Upper lobe of right lung (tissue), 1 donor: ENCODE measurements at regions not wholly inside any gene's neighbourhood (a gene's known extent, or its start where the extent isn't known, plus 50 kb on each side); places are given as distances from the start of the nearest gene placed in this dataset.

Experiments
- ATAC-seq: fragments of 200-7000 bp; cut with Tn5 transposase; one replicate; pipeline ENCODE4 v1.9.1; 2020; ENCODE audit warnings: mild to moderate bottlenecking, moderate library complexity
- DNase-seq: peaks from one replicate; pipeline ENCODE4 v3.0.0-alpha.2; 2020
- H3K27ac ChIP-seq: fragments of 200-600 bp; one replicate; pipeline ENCODE4 v1.8.0; 2022
- H3K27me3 ChIP-seq: fragments of 200-600 bp; one replicate; pipeline ENCODE4 v1.8.0; 2022; ENCODE audit warnings: mild to moderate bottlenecking
- H3K36me3 ChIP-seq: fragments of 200-600 bp; one replicate; pipeline ENCODE4 v1.8.0; 2022
- H3K4me1 ChIP-seq: fragments of 200-600 bp; one replicate; pipeline ENCODE4 v1.8.0; 2022
- H3K4me3 ChIP-seq: fragments of 200-600 bp; one replicate; pipeline ENCODE4 v1.8.0; 2022; ENCODE audit warnings: mild to moderate bottlenecking
- H3K9me3 ChIP-seq: fragments of 200-600 bp; one replicate; pipeline ENCODE4 v1.8.0; 2022
- intact Hi-C: fragments of 100-400 bp; cut with DNase I; formaldehyde crosslinking; loops from one replicate; pipeline ENCODE4 v1.11.0; 2022
- TF ChIP-seq, protein P1 (sequence below): fragments of 200-600 bp; IDR thresholded peaks from one replicate; pipeline ENCODE4 v1.8.0; 2022; ENCODE audit warnings: antibody characterized with exemption
- donor health status: DM: no; HTN: yes; CAD: no; lungs with severe emphysema.

DNA sequence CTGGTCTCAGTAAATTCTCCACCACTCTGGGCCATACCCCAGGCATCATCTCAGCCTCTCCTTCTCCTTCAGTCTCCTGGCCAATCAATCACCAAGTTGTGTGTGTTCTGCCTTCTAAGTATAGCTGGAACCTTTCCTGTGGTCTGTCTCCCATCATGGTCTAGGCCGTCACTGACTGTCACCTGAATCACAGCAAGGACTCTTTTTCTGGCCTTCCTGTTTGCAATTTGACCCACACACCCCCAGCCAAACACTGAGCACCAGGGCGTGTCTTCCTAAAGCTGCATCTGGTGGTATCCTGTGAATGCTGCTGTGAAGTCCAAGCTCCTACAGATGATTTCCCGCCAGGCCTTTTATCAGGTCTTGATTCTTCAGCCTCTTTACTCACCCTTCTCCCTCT, 52.6 kb upstream of the PRELID3B start:
- Histone ChIP-seq H3K4me3 (no peak overlapping the region), H3K9me3 (no peaks in the 10 kb centered on the region), H3K27me3 (no peaks in the 10 kb centered on the region), H3K36me3 (no peaks in the 10 kb centered on the region), H3K4me1 (no peaks in the 10 kb centered on the region), H3K27ac (no peak overlapping the region)
- intact Hi-C loops: no loop called here
- ATAC-seq (no peak), DNase-seq (no peak)
- TF ChIP-seq, protein P1, sequence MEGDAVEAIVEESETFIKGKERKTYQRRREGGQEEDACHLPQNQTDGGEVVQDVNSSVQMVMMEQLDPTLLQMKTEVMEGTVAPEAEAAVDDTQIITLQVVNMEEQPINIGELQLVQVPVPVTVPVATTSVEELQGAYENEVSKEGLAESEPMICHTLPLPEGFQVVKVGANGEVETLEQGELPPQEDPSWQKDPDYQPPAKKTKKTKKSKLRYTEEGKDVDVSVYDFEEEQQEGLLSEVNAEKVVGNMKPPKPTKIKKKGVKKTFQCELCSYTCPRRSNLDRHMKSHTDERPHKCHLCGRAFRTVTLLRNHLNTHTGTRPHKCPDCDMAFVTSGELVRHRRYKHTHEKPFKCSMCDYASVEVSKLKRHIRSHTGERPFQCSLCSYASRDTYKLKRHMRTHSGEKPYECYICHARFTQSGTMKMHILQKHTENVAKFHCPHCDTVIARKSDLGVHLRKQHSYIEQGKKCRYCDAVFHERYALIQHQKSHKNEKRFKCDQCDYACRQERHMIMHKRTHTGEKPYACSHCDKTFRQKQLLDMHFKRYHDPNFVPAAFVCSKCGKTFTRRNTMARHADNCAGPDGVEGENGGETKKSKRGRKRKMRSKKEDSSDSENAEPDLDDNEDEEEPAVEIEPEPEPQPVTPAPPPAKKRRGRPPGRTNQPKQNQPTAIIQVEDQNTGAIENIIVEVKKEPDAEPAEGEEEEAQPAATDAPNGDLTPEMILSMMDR: no peak

DNA sequence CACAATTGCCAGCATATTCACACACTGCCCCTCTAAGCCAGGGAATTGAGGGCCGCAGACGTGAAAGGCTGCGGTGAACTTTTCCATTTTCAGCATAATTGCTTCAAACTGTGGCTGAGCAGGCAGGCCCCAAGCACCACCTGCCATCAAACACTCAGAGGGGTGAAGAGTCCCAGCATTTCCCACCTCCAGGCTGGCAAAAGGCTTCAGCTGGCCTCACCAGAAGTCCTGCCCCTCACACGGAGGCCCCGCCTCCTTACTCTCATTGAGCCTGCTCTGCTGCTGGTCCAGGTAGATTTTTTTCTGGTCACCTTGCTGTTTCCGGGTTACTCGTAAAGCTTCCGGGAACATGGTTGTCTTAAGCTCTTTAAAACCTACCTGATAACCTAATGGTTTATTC, 52.0 kb upstream of the PRELID3B start:
- TF ChIP-seq, protein P1: no peak
- Histone ChIP-seq H3K9me3 (no peaks in the 10 kb centered on the region), H3K36me3 (no peaks in the 10 kb centered on the region), H3K27ac (no peak overlapping the region), H3K27me3 (no peaks in the 10 kb centered on the region), H3K4me1 (no peaks in the 10 kb centered on the region), H3K4me3 (no peak overlapping the region)
- intact Hi-C loops: no loop called here
- no peak for DNase-seq
- no peak for ATAC-seq
